HepG2 (cell line): ENCODE measurements at regions not wholly inside any gene's neighbourhood (a gene's known extent, or its start where the extent isn't known, plus 50 kb on each side); places are given as distances from the start of the nearest gene placed in this dataset.

Experiments
- ATAC-seq: fragments of 200-7000 bp; cut with Tn5 transposase; 3 replicates; pipeline ENCODE4 v1.9.1; 2020; ENCODE audit warnings: mild to moderate bottlenecking, moderate library complexity
- BruUV-seq: library from RNA; stranded (reverse); fragments of 400-500 nt; replicated peaks from 2 replicates; lab custom pipeline; 2021; lab: Mats Ljungman, UMichigan
- CTCF ChIA-PET: fragments of 300-600 bp; formaldehyde crosslinking; extraction: SDS; loops from one replicate; lab custom pipeline; 2021; ENCODE audit warnings: low total read pairs, inconsistent platforms, low intra/inter-chr PET ratio; lab: Yijun Ruan, JAX
- POLR2A ChIA-PET: fragments of 350-600 bp; sonication (Branson Sonifier 250); formaldehyde crosslinking; loops from one replicate; lab custom pipeline; 2020; ENCODE audit warnings: antibody characterized with exemption, inconsistent platforms; lab: Yijun Ruan, JAX
- DNase-seq: peaks from one replicate; pipeline ENCODE4 v3.0.0-alpha.2; 2015; ENCODE audit warnings: low spot score
- FAIRE-seq: peaks from 3 replicates; lab custom pipeline; 2011; peaks lifted over from hg19 to GRCh38; lab: Jason Lieb, UNC
- H2AFZ ChIP-seq: one replicate; pipeline ENCODE4 v1.6.1; 2011; ENCODE audit warnings: low read length, inconsistent platforms
- H3K27ac ChIP-seq: fragments of 300-600 bp; 3 replicates; pipeline ENCODE4 v1.8.0; 2011; ENCODE audit warnings: mixed run types, mild to moderate bottlenecking, mixed read lengths, low read length, inconsistent platforms; ENCODE audit not compliant: insufficient read depth; ENCODE audit errors: extremely low read length
- H3K27me3 ChIP-seq, 2 experiments: fragments of 200-600 bp in 1 of 2; 2 replicates in 1 of 2; 3 replicates in 1 of 2; pipeline versions ENCODE4 v1.6.0 to v1.8.0; 2011; ENCODE audit warnings: low read length in 2 of 2, mild to moderate bottlenecking in 2 of 2, moderate library complexity in 2 of 2, inconsistent platforms in 1 of 2; ENCODE audit not compliant: insufficient read depth in 2 of 2, control insufficient read depth in 1 of 2
- H3K36me3 ChIP-seq, 2 experiments: fragments of 200-600 bp in 1 of 2; replicated peaks in 1 of 2; 2 replicates in 1 of 2; 3 replicates in 1 of 2; pipeline versions ENCODE4 v1.5.1 to v1.8.0; 2011; ENCODE audit warnings: low read length in 2 of 2, inconsistent platforms in 1 of 2; ENCODE audit not compliant: insufficient read depth in 2 of 2, control insufficient read depth in 1 of 2
- H3K4me1 ChIP-seq: 2 replicates; pipeline ENCODE4 v1.5.1; 2012; ENCODE audit warnings: low read length, inconsistent platforms; ENCODE audit not compliant: insufficient read depth
- H3K4me2 ChIP-seq: 2 replicates; pipeline ENCODE4 v1.6.0; 2011; ENCODE audit warnings: low read depth, low read length, inconsistent platforms
- H3K4me3 ChIP-seq, 3 experiments: fragments of 200-600 bp in 1 of 3; sonication (generic), shearing (Covaris generic) in 1 of 3; replicated peaks in 1 of 3; 2 replicates each; pipeline ENCODE4 v1.5.1; 2011 to 2016; ENCODE audit warnings: low read length in 3 of 3, inconsistent platforms in 2 of 3, low read depth in 2 of 3, mild to moderate bottlenecking in 2 of 3, control low read depth in 1 of 3, mixed read lengths in 1 of 3; ENCODE audit not compliant: insufficient read depth in 1 of 3
- H3K79me2 ChIP-seq: one replicate; pipeline ENCODE4 v1.6.1; 2011; ENCODE audit warnings: low read length, inconsistent platforms; ENCODE audit not compliant: insufficient read depth
- H3K9ac ChIP-seq: 2 replicates; pipeline ENCODE4 v1.6.0; 2011; ENCODE audit warnings: mild to moderate bottlenecking, low read depth, low read length, inconsistent platforms; ENCODE audit not compliant: insufficient read depth
- H3K9me3 ChIP-seq: 2 replicates; pipeline ENCODE4 v1.5.1; 2012; ENCODE audit warnings: mild to moderate bottlenecking, low read length
- H4K20me1 ChIP-seq: 2 replicates; pipeline ENCODE4 v1.6.0; 2011; ENCODE audit warnings: inconsistent platforms, mild to moderate bottlenecking, low read length, moderate library complexity; ENCODE audit not compliant: insufficient read depth
- ATF7 ChIP-seq, 2 experiments: fragments of 450-650 bp in 1 of 2; sonication (generic) in 1 of 2; formaldehyde crosslinking in 1 of 2; IDR thresholded peaks; 2 replicates each; pipeline versions ENCODE4 v1.4.0 to v1.6.1; 2016 to 2020; ENCODE audit warnings: antibody characterized with exemption in 1 of 2, mild to moderate bottlenecking in 1 of 2, missing genetic modification reagents in 1 of 2
- CREB1 ChIP-seq, 2 experiments: fragments of 450-650 bp in 1 of 2; IDR thresholded peaks; 2 replicates each; pipeline ENCODE4 v1.6.1; 2016 to 2017; ENCODE audit warnings: control low read depth in 1 of 2, mild to moderate bottlenecking in 1 of 2, missing compliant biosample characterization in 1 of 2, missing genetic modification characterization in 1 of 2
- REPIN1 ChIP-seq: sonication (generic); formaldehyde crosslinking; IDR thresholded peaks from 2 replicates; pipeline ENCODE4 v1.8.0; 2022; ENCODE audit warnings: missing genetic modification reagents, low read depth, mild to moderate bottlenecking, borderline replicate concordance
- REST ChIP-seq, 2 experiments: IDR thresholded peaks; 2 replicates each; pipeline ENCODE4 v1.6.1; 2011 to 2012; ENCODE audit warnings: low read length in 2 of 2, borderline replicate concordance in 1 of 2, low read depth in 1 of 2, mild to moderate bottlenecking in 1 of 2, moderate library complexity in 1 of 2
- ZNF34 ChIP-seq: sonication (generic); formaldehyde crosslinking; IDR thresholded peaks from 2 replicates; pipeline ENCODE4 v1.4.0; 2020; ENCODE audit warnings: mild to moderate bottlenecking, missing genetic modification reagents, borderline replicate concordance
- WGBS: methylation state at CpG from one replicate; pipeline ENCODE4 v1.1.6; 2017; ENCODE audit warnings: low lambda C conversion rate; 5-methylcytosine and 5-hydroxymethylcytosine counted together
- in situ Hi-C: cut with HindIII; loops from 2 replicates; pipeline ENCODE4 v1.10.0; 2017; ENCODE audit warnings: low pct_unique_long_range_greater_than_20kb; ENCODE audit not compliant: extremely low pct_ligation_motif_present
- intact Hi-C: fragments of 100-400 bp; cut with micrococcal nuclease; formaldehyde crosslinking; loops from one replicate; pipeline ENCODE4 v1.10.0; 2022; ENCODE audit not compliant: unreplicated experiment

- peaks cover 14% of the 10 kb centered on the region for H3K4me1 ChIP-seq
- ATAC-seq = no peak
- TF ChIP-seq REST (IDR thresholded peaks at IDR 0.05; ENCODE audit: borderline replicate concordance in 1 of 2, low read depth in 1 of 2, low read length in 2 of 2) = 0 out of 4 replicates have a peak, but pooled peaks of 1 of the 2 experiments have one; percentile 54
- TF ChIP-seq REPIN1 (CRISPR knock-in tag) = no peak
- no peak overlapping the region for H3K4me3 ChIP-seq
- no peaks in the 10 kb centered on the region for H3K36me3 ChIP-seq
- intact Hi-C loops (no loop called here), in situ Hi-C loops (no loop called here)
- no peak for DNase-seq
- 95% methylated on average over 4 of the region's 4 CpGs for WGBS
- POLR2A ChIA-PET = no interaction called here
- no peak overlapping the region for H3K9ac ChIP-seq
- H4K20me1 ChIP-seq = no peaks in the 10 kb centered on the region
- no peak overlapping the region for H3K27ac ChIP-seq
- no peaks in the 10 kb centered on the region for H3K79me2 ChIP-seq
- CTCF ChIA-PET = no interaction called here
- no peak for FAIRE-seq
- no peaks in the 10 kb centered on the region for H3K27me3 ChIP-seq
- no TSS peak for BruUV-seq
- H3K4me2 ChIP-seq = no peak overlapping the region
- H2AFZ ChIP-seq = no peak overlapping the region
- H3K9me3 ChIP-seq = no peaks in the 10 kb centered on the region
Measured at GRCh38 chr6:63371104-63371715, 51.4 kb upstream of the LGSN start.

GRCh38 chr6:63372951-63373533 lies 53.3 kb upstream of the LGSN start:
- no peaks in the 10 kb centered on the region for H3K27me3 ChIP-seq
- H3K27ac ChIP-seq = no peak overlapping the region
- ChIA-PET CTCF (no interaction called here), POLR2A (no interaction called here)
- WGBS = over 99% methylated on average over 3 of the region's 3 CpGs
- intact Hi-C loops = no loop called here
- peaks cover 14% of the 10 kb centered on the region for H3K4me1 ChIP-seq
- TF ChIP-seq ZNF34 (CRISPR knock-in tag) (no peak), ATF7 (IDR thresholded peaks at IDR 0.05) (peak; percentile 96), ATF7 (CRISPR knock-in tag; IDR thresholded peaks at IDR 0.05) (no peak), CREB1 (IDR thresholded peaks at IDR 0.05) (peak; percentile 77), CREB1 (CRISPR knock-in tag; IDR thresholded peaks at IDR 0.05) (no peak)
- DNase-seq = no peak
- H3K9ac ChIP-seq = no peak overlapping the region
- no peak overlapping the region for H3K4me2 ChIP-seq
- no peaks in the 10 kb centered on the region for H3K9me3 ChIP-seq
- no peak overlapping the region for H2AFZ ChIP-seq
- in situ Hi-C loops = no loop called here
- FAIRE-seq = no peak
- H3K79me2 ChIP-seq = no peaks in the 10 kb centered on the region
- no peak for ATAC-seq
- no TSS peak for BruUV-seq
- H3K4me3 ChIP-seq = no peak overlapping the region
- no peaks in the 10 kb centered on the region for H4K20me1 ChIP-seq
- no peaks in the 10 kb centered on the region for H3K36me3 ChIP-seq
